ENCODE measurements at regions not wholly inside any gene's neighbourhood (a gene's known extent, or its start where the extent isn't known, plus 50 kb on each side); places are given as distances from the start of the nearest gene placed in this dataset.

DNA sequence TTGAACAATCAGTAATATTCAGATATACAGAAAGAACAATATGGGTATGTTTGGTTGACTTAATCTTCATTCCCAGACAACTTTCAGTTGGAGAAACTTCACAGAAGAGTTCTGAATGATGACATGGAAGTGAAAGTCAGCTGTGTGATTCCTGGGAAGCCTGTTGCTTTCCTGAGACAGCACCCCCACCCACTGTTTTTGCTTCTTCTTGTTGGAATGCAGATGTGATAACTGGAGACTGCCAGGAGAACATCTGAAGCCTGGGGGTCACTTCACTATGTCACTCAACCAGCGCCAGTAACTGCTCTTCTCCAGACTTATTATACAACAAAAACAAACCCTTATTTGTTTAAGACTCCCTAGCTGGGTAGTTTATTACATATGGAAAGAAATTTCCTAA lies 599.4 kb downstream of the ZIC1 start:
- CTCF ChIA-PET = no interaction called here
- POLR2A ChIA-PET = interaction anchor here (1.2 kb wide), 1 partner anchor 16 kb away, joined by 3 read pairs; no protein-coding TSS in a partner anchor
- no peaks in the 10 kb centered on the region for H3K4me1 ChIP-seq (ENCODE audit: control insufficient read depth, insufficient read depth, low read length)
- H4K20me1 ChIP-seq (ENCODE audit: control insufficient read depth, insufficient read depth) = no peaks in the 10 kb centered on the region
- TF ChIP-seq BMI1 (IDR thresholded peaks at IDR 0.05; ENCODE audit: borderline replicate concordance) = no peak
- TF ChIP-seq SREBF2 (IDR thresholded peaks at IDR 0.05; ENCODE audit: low read length) = no peak
- TF ChIP-seq, protein P1, sequence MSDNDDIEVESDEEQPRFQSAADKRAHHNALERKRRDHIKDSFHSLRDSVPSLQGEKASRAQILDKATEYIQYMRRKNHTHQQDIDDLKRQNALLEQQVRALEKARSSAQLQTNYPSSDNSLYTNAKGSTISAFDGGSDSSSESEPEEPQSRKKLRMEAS (IDR thresholded peaks at IDR 0.05; ENCODE audit: low read depth, low read length) = no peak
- TF ChIP-seq CHD2 (IDR thresholded peaks at IDR 0.05; ENCODE audit: borderline replicate concordance, low read depth, low read length) = no peak
- TF ChIP-seq, protein P2, sequence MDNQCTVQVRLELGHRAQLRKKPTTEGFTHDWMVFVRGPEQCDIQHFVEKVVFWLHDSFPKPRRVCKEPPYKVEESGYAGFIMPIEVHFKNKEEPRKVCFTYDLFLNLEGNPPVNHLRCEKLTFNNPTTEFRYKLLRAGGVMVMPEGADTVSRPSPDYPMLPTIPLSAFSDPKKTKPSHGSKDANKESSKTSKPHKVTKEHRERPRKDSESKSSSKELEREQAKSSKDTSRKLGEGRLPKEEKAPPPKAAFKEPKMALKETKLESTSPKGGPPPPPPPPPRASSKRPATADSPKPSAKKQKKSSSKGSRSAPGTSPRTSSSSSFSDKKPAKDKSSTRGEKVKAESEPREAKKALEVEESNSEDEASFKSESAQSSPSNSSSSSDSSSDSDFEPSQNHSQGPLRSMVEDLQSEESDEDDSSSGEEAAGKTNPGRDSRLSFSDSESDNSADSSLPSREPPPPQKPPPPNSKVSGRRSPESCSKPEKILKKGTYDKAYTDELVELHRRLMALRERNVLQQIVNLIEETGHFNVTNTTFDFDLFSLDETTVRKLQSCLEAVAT (IDR thresholded peaks at IDR 0.05) = no peak
- TF ChIP-seq ASH2L (IDR thresholded peaks at IDR 0.05; ENCODE audit: borderline replicate concordance, low read depth) = no peak
- no peak for TF ChIP-seq KLF5 (IDR thresholded peaks at IDR 0.05; ENCODE audit: partially characterized antibody)
- H3K27me3 ChIP-seq (replicated peaks in 1 of 2; ENCODE audit: control insufficient read depth in 2 of 2, insufficient read depth in 2 of 2, low read length in 1 of 2) = no peaks in the 10 kb centered on the region
- no peak overlapping the region for H3K4me3 ChIP-seq
- ATAC-seq (no peak), FAIRE-seq (no peak), DNase-seq (ENCODE audit: low read depth, low spot score) (no peak)
- WGBS (ENCODE audit: insufficient coverage, insufficient replicate concordance, low lambda C conversion rate, missing lambda C conversion rate) = 0% methylated on average over 1 of the region's 1 CpG
- no peaks in the 10 kb centered on the region for H3K79me2 ChIP-seq (ENCODE audit: control insufficient read depth, insufficient read depth, low read length)
- no peak overlapping the region for H3K9ac ChIP-seq (ENCODE audit: control insufficient read depth, insufficient read depth, low read length)
- no peaks in the 10 kb centered on the region for H3K9me3 ChIP-seq (replicated peaks; ENCODE audit: control insufficient read depth, insufficient read depth, low read length)
- no peaks in the 10 kb centered on the region for H3K36me3 ChIP-seq (ENCODE audit: control insufficient read depth in 2 of 2, insufficient read depth in 2 of 2, low read length in 1 of 2)
- intact Hi-C loops (cut with micrococcal nuclease; ENCODE audit: unreplicated experiment) = no loop called here
- RAD21 ChIA-PET (ENCODE audit: unreplicated experiment) = no interaction called here
- in situ Hi-C loops (cut with MboI) = no loop called here
- H2AFZ ChIP-seq (ENCODE audit: control insufficient read depth, low read depth, low read length) = no peak overlapping the region
- SMC1A ChIA-PET (ENCODE audit: uncharacterized antibody, unreplicated experiment) = interaction anchor here (1.6 kb wide), 1 partner anchor 40 kb away, joined by 3 read pairs; no protein-coding TSS in a partner anchor
- BruUV-seq (replicated peaks) = no TSS peak
- H3K27ac ChIP-seq (ENCODE audit: control insufficient read depth, insufficient read depth) = no peak overlapping the region
- no peak overlapping the region for H3K4me2 ChIP-seq (ENCODE audit: control insufficient read depth, insufficient read depth)
